ENCODE measurements at regions not wholly inside any gene's neighbourhood (a gene's known extent, or its start where the extent isn't known, plus 50 kb on each side); places are given as distances from the start of the nearest gene placed in this dataset.

DNA sequence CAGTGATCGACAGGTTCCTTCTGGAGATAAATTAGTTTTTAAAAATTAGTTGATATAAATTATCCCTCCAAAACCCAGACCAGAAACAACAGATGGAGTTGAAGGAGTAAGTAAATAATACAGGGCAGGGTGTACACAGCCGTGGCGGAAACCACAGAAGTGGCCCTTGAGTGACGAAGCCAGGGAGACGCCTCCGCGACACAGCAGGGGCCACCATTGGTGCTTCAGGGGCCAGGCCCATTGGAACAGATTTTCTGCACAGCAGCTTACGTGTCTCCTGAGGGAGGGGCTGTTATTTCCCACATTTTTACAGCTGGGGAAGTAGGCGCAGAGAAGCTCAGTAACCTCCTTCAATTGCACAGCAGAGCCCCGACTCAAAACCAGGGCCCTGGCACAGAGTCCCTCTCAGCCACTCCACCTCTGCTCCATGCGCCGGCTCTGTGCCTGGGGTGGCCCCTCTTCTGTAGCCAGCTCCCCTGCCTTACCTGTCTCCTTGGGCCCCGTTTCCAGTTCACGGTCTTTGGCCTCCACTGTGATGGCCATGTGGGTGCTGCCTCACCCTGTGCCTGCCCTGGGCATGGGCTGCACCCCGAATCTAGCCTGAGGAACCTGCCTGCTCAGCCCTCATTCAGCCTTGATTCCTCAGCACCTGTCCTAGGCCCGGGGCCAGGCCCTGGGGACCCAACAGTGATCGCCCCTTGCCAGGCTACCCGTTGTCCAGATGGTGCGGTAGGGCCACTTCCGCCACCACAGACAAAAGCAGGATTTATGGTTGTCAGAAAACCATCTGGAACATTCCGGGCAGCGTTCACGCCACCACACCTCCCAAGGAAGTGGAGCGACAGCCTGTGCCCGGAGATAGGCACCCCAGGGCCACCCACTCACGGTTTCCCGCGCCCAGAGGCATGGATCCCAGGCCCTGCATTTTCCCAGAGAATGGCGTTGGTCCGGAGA is 128.5 kb upstream of the GSE1 start:
- H3K4me3 ChIP-seq, result no peak overlapping the region
- peaks cover 0 to 6% of the 10 kb centered on the region in 2 donors for H3K4me1 ChIP-seq (replicated peaks in 1 of 2)
- no peaks in the 10 kb centered on the region for H3K36me3 ChIP-seq (replicated peaks in 1 of 2)
- DNase-seq, result no peak
- H3K27ac ChIP-seq, result peak overlapping the region in 1 of 5 donors; percentile 26
- no peak for TF ChIP-seq POLR2A (IDR thresholded peaks at IDR 0.05)
- TF ChIP-seq, protein P1, sequence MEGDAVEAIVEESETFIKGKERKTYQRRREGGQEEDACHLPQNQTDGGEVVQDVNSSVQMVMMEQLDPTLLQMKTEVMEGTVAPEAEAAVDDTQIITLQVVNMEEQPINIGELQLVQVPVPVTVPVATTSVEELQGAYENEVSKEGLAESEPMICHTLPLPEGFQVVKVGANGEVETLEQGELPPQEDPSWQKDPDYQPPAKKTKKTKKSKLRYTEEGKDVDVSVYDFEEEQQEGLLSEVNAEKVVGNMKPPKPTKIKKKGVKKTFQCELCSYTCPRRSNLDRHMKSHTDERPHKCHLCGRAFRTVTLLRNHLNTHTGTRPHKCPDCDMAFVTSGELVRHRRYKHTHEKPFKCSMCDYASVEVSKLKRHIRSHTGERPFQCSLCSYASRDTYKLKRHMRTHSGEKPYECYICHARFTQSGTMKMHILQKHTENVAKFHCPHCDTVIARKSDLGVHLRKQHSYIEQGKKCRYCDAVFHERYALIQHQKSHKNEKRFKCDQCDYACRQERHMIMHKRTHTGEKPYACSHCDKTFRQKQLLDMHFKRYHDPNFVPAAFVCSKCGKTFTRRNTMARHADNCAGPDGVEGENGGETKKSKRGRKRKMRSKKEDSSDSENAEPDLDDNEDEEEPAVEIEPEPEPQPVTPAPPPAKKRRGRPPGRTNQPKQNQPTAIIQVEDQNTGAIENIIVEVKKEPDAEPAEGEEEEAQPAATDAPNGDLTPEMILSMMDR (IDR thresholded peaks at IDR 0.05), result no peak
- 85 to 90% (median 86%) methylated on average over 22 to 30 of the region's 30 CpGs for WGBS, 4 donors
- H3K9me3 ChIP-seq (replicated peaks in 1 of 3), result no peaks in the 10 kb centered on the region
- intact Hi-C loops (cut with DNase I), result no loop called here
- H3K27me3 ChIP-seq, result no peaks in the 10 kb centered on the region

DNA sequence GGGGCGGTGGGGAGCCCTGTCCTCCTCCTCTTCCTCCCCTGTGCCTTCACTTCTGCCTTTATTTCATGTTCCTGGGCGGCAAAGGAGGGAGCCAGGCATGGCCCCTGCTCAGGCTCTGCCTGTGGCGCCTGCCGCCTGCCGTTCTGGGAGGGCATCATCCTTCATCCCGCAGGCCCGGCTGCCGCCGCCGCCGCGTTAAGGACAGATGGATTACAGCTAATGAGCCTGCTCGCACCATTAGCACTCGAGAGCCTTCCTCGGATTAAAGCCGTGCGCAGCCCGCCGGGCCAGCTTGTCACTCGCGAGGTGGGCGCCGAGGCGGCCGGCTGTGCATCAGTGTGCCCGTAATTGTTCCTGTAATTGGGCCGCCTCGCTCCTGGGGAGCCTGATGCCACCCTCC is 127.7 kb upstream of the GSE1 start:
- 87 to 95% (median 92%) methylated on average over 12 to 28 of the region's 28 CpGs for WGBS, 4 donors
- Histone ChIP-seq H3K4me1 (replicated peaks in 1 of 2) (peaks cover 0 to 2% of the 10 kb centered on the region in 2 donors), H3K4me3 (no peak overlapping the region), H3K27me3 (no peaks in the 10 kb centered on the region), H3K36me3 (replicated peaks in 1 of 2) (no peaks in the 10 kb centered on the region), H3K27ac (peak overlapping the region in 1 of 5 donors; percentile 26), H3K9me3 (replicated peaks in 1 of 3) (no peaks in the 10 kb centered on the region)
- DNase-seq, result no peak
- intact Hi-C loops (cut with DNase I), result no loop called here
- TF ChIP-seq, protein P1 (IDR thresholded peaks at IDR 0.05), result no peak
- TF ChIP-seq POLR2A (IDR thresholded peaks at IDR 0.05), result no peak

DNA sequence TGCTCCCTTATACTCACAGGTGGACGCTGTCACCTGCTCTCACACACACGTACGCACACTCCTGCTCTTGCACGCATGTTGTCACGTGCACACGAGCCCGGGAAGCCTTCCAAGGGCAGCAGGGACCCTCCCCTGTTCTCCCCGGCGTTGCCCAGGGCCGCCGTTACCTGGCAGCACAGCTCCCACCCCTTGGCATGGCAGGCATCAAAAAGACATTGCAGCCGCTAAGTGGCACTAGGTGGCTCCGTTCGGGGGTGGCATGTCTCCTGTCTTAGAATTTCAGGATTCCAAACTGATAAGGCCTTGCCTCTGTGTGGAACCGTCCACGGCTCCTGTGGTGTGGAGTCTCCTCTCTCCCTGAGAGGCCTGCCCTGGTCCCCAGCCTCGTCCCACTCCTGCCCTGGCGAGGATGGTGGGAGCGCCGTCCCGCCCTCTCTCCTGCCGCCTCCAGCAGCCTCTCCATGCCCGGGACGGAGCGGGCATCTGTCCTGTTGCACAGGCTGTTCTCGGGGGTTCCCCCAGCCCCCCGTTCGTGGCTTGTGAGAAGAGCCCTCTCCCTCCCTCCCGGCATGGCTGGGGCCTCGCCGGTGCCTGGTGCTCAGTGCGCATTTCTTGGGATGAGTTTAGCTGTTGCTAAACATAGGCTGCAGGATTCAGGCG is 126.7 kb upstream of the GSE1 start:
- intact Hi-C loops (cut with DNase I), result no loop called here
- no peak overlapping the region for H3K27ac ChIP-seq
- no peak overlapping the region for H3K4me3 ChIP-seq
- no peaks in the 10 kb centered on the region for H3K36me3 ChIP-seq (replicated peaks in 1 of 2)
- no peak for TF ChIP-seq POLR2A (IDR thresholded peaks at IDR 0.05)
- TF ChIP-seq, protein P1 (IDR thresholded peaks at IDR 0.05), result no peak
- H3K9me3 ChIP-seq (replicated peaks in 1 of 3), result no peaks in the 10 kb centered on the region
- peaks cover 5 to 7% of the 10 kb centered on the region in 2 donors for H3K4me1 ChIP-seq (replicated peaks in 1 of 2)
- DNase-seq, result peak in 1 of 7 donors; percentile 69
- 85 to 92% (median 91%) methylated on average over 22 to 33 of the region's 33 CpGs for WGBS, 4 donors
- no peaks in the 10 kb centered on the region for H3K27me3 ChIP-seq

DNA sequence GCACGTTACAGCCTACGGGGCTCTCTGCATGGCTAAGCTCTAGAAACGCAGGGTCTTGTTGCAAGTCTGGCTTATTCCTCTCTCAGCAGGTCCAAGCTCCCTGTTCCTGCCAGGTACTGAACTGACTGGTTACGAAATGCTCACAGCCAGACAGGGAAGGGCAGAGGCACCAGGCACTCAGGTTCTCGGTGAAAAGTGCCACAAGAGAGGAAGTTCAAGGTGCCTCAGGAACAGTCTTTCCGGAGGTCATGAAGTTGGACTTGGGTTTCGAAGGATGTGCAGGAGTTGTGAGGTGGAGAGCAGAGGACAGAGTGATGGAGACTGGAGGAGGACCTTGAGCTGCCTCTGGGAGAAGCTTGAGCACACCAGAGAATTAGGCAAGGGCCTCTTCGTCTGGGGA is 124.7 kb upstream of the GSE1 start:
- DNase-seq, result no peak
- H3K4me3 ChIP-seq, result no peak overlapping the region
- 85 to 91% (median 88%) methylated on average over 8 of the region's 8 CpGs for WGBS, 4 donors
- H3K9me3 ChIP-seq (replicated peaks in 1 of 3), result no peaks in the 10 kb centered on the region
- H3K4me1 ChIP-seq (replicated peaks in 1 of 2), result peaks cover 18 to 22% of the 10 kb centered on the region in 2 donors
- no peaks in the 10 kb centered on the region for H3K36me3 ChIP-seq (replicated peaks in 1 of 2)
- no peaks in the 10 kb centered on the region for H3K27me3 ChIP-seq
- TF ChIP-seq POLR2A (IDR thresholded peaks at IDR 0.05), result no peak
- TF ChIP-seq, protein P1 (IDR thresholded peaks at IDR 0.05), result no peak
- intact Hi-C loops (cut with DNase I), result no loop called here
- H3K27ac ChIP-seq, result no peak overlapping the region
